ENCODE measurements at regions not wholly inside any gene's neighbourhood (a gene's known extent, or its start where the extent isn't known, plus 50 kb on each side); places are given as distances from the start of the nearest gene placed in this dataset.
"Not testable (repeated sequence)": the region's sequence is repeated elsewhere in the genome, so short reads cannot be mapped to it uniquely, and the experiment has no call there.

DNA sequence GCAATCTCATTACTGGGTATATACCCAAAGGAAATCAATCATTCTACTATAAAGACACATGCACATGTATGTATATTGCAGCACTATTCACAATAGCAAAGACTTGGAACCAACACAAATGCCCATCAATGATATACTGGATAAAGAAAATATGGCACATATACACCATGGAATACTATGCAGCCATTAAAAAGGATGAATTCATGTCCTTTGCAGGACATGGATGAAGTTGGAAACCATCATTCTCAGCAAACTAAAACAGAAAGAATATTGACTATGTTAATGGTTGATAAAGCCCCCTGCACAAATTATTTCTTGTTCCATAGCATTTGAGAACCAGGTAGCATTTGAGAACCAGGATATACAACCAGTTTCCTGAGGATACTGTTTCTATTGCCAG is 327.2 kb upstream of the SLC39A10 start:
- TF ChIP-seq, protein P1, sequence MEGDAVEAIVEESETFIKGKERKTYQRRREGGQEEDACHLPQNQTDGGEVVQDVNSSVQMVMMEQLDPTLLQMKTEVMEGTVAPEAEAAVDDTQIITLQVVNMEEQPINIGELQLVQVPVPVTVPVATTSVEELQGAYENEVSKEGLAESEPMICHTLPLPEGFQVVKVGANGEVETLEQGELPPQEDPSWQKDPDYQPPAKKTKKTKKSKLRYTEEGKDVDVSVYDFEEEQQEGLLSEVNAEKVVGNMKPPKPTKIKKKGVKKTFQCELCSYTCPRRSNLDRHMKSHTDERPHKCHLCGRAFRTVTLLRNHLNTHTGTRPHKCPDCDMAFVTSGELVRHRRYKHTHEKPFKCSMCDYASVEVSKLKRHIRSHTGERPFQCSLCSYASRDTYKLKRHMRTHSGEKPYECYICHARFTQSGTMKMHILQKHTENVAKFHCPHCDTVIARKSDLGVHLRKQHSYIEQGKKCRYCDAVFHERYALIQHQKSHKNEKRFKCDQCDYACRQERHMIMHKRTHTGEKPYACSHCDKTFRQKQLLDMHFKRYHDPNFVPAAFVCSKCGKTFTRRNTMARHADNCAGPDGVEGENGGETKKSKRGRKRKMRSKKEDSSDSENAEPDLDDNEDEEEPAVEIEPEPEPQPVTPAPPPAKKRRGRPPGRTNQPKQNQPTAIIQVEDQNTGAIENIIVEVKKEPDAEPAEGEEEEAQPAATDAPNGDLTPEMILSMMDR (IDR thresholded peaks at IDR 0.05; ENCODE audit: insufficient read depth, low read depth, low read length): not testable (repeated sequence)
- TF ChIP-seq EZH2 (IDR thresholded peaks at IDR 0.05; ENCODE audit: insufficient read depth, low read length): not testable (repeated sequence)
